Neural cell (in vitro differentiated cells): ENCODE measurements at regions not wholly inside any gene's neighbourhood (a gene's known extent, or its start where the extent isn't known, plus 50 kb on each side); places are given as distances from the start of the nearest gene placed in this dataset.

Source experiments
- small RNA-seq, 3 experiments: library from RNA; depleted of rRNA; stranded (forward); fragments of <200 nt; gene quantifications; one replicate each; pipeline ENCODE3, GENCODE V24; 2012

Small RNA genes lying in the stretch of these regions (small RNA-seq; reads per million reads assigned to genes)
- 0 to 1.2 (median 0) reads per million in 3 experiments for gene RF00019
